Gastrocnemius medialis (tissue), 4 donors: ENCODE measurements at regions not wholly inside any gene's neighbourhood (a gene's known extent, or its start where the extent isn't known, plus 50 kb on each side); places are given as distances from the start of the nearest gene placed in this dataset.

Experiments
- CTCF ChIP-seq, 5 experiments: fragments of 450-650 bp in 3 of 5; fragments of 200-600 bp in 2 of 5; sonication (generic) in 2 of 5; IDR thresholded peaks in 4 of 5; conservative IDR thresholded peaks in 1 of 5; 1 replicate in 4 of 5; 2 replicates in 1 of 5; pipeline ENCODE4 v1.5.1; 2016 to 2019; ENCODE audit warnings: antibody characterized with exemption in 5 of 5, mild to moderate bottlenecking in 3 of 5, moderate library complexity in 3 of 5
- POLR2A ChIP-seq, 2 donors: fragments of 450-650 bp; IDR thresholded peaks; one replicate each; pipeline ENCODE4 v1.6.1; 2017; ENCODE audit warnings: antibody characterized with exemption in 2 of 2, mild to moderate bottlenecking in 2 of 2, moderate library complexity in 2 of 2

GRCh38 chr22:49186762-49187161 lies 640.9 kb downstream of the BRD1 start:
- no peak for TF ChIP-seq CTCF (IDR thresholded peaks at IDR 0.05 in 4 of 5, conservative IDR thresholded peaks at IDR 0.05 in 1 of 5)
- no peak for TF ChIP-seq POLR2A (IDR thresholded peaks at IDR 0.05)
